ENCODE measurements at regions not wholly inside any gene's neighbourhood (a gene's known extent, or its start where the extent isn't known, plus 50 kb on each side); places are given as distances from the start of the nearest gene placed in this dataset.

DNA sequence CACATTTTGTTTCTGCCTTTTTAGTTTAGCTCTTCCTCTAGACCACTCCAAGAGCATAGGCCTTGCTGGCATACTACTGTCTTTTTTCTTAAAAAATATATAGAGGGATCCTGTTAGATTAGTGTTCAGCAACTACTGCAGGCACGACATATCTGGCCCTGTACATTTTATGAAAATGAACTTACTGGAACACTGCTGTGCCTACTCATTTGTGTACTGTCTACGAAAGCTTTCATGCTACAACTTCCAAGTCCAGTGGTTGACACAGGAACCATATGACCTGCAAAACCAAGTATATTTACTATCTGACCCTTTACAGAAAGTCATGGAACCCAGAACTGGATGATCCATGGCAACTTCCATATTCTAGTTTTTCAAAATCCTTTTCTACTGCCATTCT is 66.6 kb upstream of the SPTLC3 start:
- Histone ChIP-seq H3K4ac (ENCODE audit: low read depth, low read length) (no peak overlapping the region), H3K9ac (ENCODE audit: extremely low read depth, insufficient read length, low read length) (no peak overlapping the region), H3K23me2 (ENCODE audit: insufficient read length, low read depth, low read length, poor library complexity, severe bottlenecking) (no peaks in the 10 kb centered on the region), H3K79me1 (ENCODE audit: insufficient read depth, low read depth, low read length, poor library complexity, severe bottlenecking) (no peaks in the 10 kb centered on the region), H2BK15ac (ENCODE audit: low read depth, low read length) (no peak overlapping the region), H3T11ph (ENCODE audit: low read length) (no peak overlapping the region), H4K5ac (ENCODE audit: insufficient read length, low read depth, low read length) (no peak overlapping the region), H3K56ac (ENCODE audit: insufficient read length, low read depth, low read length) (no peak overlapping the region), H3K79me2 (ENCODE audit: insufficient read depth, low read length) (no peaks in the 10 kb centered on the region), H3K9me3 (ENCODE audit: control insufficient read depth, low read depth, low read length) (no peaks in the 10 kb centered on the region), H3K14ac (ENCODE audit: insufficient read depth, low read length) (no peak overlapping the region), H3K27ac (ENCODE audit: insufficient read length, low read depth, low read length) (no peak overlapping the region), H3K27me3 (ENCODE audit: insufficient read depth, low read length) (no peaks in the 10 kb centered on the region), H3K4me2 (ENCODE audit: insufficient read depth, insufficient read length, low read length) (no peak overlapping the region), H3K18ac (ENCODE audit: insufficient read length, low read depth, low read length) (no peak overlapping the region), H2BK120ac (ENCODE audit: low read depth, low read length, poor library complexity, severe bottlenecking) (no peak overlapping the region), H2BK12ac (ENCODE audit: insufficient read length, low read depth, low read length) (no peak overlapping the region), H3K4me1 (ENCODE audit: insufficient read depth, low read length) (no peaks in the 10 kb centered on the region), H4K8ac (replicated peaks; ENCODE audit: insufficient read length, low read depth, low read length) (no peak overlapping the region), H2BK20ac (ENCODE audit: low read depth, low read length, poor library complexity, severe bottlenecking) (no peak overlapping the region), H2BK5ac (ENCODE audit: insufficient read length, low read length) (no peak overlapping the region), H4K91ac (ENCODE audit: insufficient read length, low read depth, low read length) (no peak overlapping the region), H2AFZ (ENCODE audit: low read length) (no peak overlapping the region), H3K23ac (ENCODE audit: insufficient read length, low read depth, low read length) (no peak overlapping the region), H2AK5ac (ENCODE audit: insufficient read length, low read length) (no peak overlapping the region), H4K20me1 (ENCODE audit: control insufficient read depth, insufficient read depth, insufficient read length) (no peaks in the 10 kb centered on the region)
- TF ChIP-seq, protein P1, sequence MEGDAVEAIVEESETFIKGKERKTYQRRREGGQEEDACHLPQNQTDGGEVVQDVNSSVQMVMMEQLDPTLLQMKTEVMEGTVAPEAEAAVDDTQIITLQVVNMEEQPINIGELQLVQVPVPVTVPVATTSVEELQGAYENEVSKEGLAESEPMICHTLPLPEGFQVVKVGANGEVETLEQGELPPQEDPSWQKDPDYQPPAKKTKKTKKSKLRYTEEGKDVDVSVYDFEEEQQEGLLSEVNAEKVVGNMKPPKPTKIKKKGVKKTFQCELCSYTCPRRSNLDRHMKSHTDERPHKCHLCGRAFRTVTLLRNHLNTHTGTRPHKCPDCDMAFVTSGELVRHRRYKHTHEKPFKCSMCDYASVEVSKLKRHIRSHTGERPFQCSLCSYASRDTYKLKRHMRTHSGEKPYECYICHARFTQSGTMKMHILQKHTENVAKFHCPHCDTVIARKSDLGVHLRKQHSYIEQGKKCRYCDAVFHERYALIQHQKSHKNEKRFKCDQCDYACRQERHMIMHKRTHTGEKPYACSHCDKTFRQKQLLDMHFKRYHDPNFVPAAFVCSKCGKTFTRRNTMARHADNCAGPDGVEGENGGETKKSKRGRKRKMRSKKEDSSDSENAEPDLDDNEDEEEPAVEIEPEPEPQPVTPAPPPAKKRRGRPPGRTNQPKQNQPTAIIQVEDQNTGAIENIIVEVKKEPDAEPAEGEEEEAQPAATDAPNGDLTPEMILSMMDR (conservative IDR thresholded peaks at IDR 0.05): no peak
- Mint-ChIP-seq H3K36me3 (ENCODE audit: insufficient read depth in 1 of 3, low read depth in 3 of 3) (no peaks in the 10 kb centered on the region), H3K4me1 (no peaks in the 10 kb centered on the region), H3K27ac (no peak overlapping the region), H3K27me3 (ENCODE audit: low read depth) (no peaks in the 10 kb centered on the region), H3K4me3 (no peak overlapping the region), H3K9me3 (no peaks in the 10 kb centered on the region)
- no CpG with 5 or more reads among the region's 2 CpGs for WGBS (ENCODE audit: extremely low coverage, insufficient read length, low lambda C conversion rate)
- DNase-seq: no peak
